GM12875 (cell line): ENCODE measurements at regions not wholly inside any gene's neighbourhood (a gene's known extent, or its start where the extent isn't known, plus 50 kb on each side); places are given as distances from the start of the nearest gene placed in this dataset.
"Not testable (repeated sequence)": the region's sequence is repeated elsewhere in the genome, so short reads cannot be mapped to it uniquely, and the experiment has no call there.

ENCODE experiments used
- H3K4me3 ChIP-seq: one replicate; pipeline ENCODE4 v1.5.1; 2011; ENCODE audit warnings: low read depth, low read length, control low read depth
- CTCF ChIP-seq: IDR thresholded peaks from 2 replicates; pipeline ENCODE4 v1.5.1; 2011; ENCODE audit warnings: low read depth, mild to moderate bottlenecking, control low read depth, inconsistent platforms, low read length, moderate library complexity, borderline replicate concordance; ENCODE audit not compliant: insufficient read depth

GRCh38 chr7:69205581-69205980, 392.7 kb upstream of the AUTS2 start:
- H3K4me3 ChIP-seq = no peak overlapping the region
- no peak for TF ChIP-seq CTCF

DNA sequence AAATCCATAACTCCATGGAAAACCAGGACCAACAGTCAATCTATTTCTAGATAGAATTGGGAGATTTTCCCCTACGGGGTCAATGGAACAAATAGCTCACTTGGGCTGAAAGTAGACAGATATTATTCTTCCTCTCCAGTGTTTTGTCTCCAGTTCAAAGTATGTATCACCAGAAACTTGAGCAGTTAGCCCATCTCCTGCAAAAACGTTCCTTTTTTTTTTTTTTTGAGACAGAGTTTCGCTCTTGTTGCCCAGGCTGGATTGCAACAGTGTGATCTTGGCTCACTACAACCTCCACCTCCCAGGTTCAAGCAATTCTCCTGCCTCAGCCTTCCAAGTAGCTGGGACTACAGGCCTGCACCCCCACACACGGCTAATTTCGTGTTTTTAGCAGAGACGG, 390.0 kb upstream of the AUTS2 start:
- no peak overlapping the region for H3K4me3 ChIP-seq
- TF ChIP-seq CTCF = no peak

DNA sequence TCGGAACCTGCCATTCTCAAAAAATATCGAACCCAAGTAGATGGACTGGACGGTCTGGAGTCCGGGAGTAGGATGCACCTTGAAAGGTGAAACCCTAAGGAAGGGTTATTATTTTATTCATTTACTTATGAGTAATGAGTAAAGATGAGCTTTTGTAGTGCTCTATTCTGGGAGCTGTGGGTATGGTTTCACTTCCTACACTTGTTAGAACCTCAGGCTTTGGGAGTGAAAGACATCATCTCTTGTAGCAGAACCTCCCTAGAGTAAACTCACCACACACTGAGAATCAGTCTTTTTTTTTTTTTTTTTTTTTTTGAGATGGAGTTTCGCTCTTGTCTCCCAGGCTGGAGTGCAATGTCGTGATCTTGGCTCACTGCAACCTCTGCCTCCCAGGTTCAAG, 389.4 kb upstream of the AUTS2 start:
- H3K4me3 ChIP-seq = no peak overlapping the region
- TF ChIP-seq CTCF = no peak

DNA sequence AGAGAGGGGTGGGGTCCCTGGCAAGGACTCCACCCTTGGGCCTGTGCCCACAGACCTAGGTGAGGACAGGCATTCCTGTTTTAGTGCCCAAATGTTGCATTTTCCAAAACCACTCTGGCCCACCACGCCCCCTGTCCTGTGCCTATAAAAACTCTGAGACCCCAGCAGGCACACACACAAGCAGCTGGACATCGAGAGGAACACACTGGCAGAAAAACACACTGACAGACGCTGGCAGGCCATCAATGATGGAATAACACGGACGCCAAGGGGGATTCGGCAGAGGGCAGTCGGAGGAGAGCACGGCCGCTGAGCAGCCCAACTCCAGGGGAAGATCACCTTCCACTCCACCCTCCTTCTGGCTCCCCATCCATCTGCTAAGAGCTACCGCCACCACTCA, 386.9 kb upstream of the AUTS2 start:
- H3K4me3 ChIP-seq = no peak overlapping the region
- no peak for TF ChIP-seq CTCF

- 0 out of 2 replicates have a peak, but pooled peaks have one; percentile 3 for TF ChIP-seq CTCF
- H3K4me3 ChIP-seq = no peak overlapping the region
Observed at GRCh38 chr7:69211739-69212138, 386.5 kb upstream of the AUTS2 start.

GRCh38 chr7:69213878-69214277, 384.4 kb upstream of the AUTS2 start:
- no peak overlapping the region for H3K4me3 ChIP-seq
- TF ChIP-seq CTCF = no peak

- H3K4me3 ChIP-seq = not testable (repeated sequence)
Observed at GRCh38 chr7:69215516-69215915, 382.8 kb upstream of the AUTS2 start.
